ENCODE measurements at regions not wholly inside any gene's neighbourhood (a gene's known extent, or its start where the extent isn't known, plus 50 kb on each side); places are given as distances from the start of the nearest gene placed in this dataset.

- no peak for TF ChIP-seq ARNTL (CRISPR knock-in tag; IDR thresholded peaks at IDR 0.05; ENCODE audit: borderline replicate concordance, low read depth)
- TF ChIP-seq TOX (CRISPR knock-in tag; IDR thresholded peaks at IDR 0.05; ENCODE audit: borderline replicate concordance): no peak
- no peak for TF ChIP-seq POU6F1 (CRISPR knock-in tag; IDR thresholded peaks at IDR 0.05; ENCODE audit: borderline replicate concordance, low read depth)
- no peak for TF ChIP-seq TCF4 (CRISPR knock-in tag; IDR thresholded peaks at IDR 0.05; ENCODE audit: borderline replicate concordance)
Measured at GRCh38 chr11:82261367-82261766, 472.3 kb downstream of the FAM181B start.

Measured in SK-N-SH treated with all-trans-retinoic acid at 6 μM for 48 hours (cell line).